Activated naive CD4-positive, alpha-beta T cell treated with anti-CD3 and anti-CD28 coated beads, Interleukin-2, amount 10 ng/mL, durations not matched to agents 7 days and 5 days (primary cell): ENCODE measurements at regions not wholly inside any gene's neighbourhood (a gene's known extent, or its start where the extent isn't known, plus 50 kb on each side); places are given as distances from the start of the nearest gene placed in this dataset.
"Not testable (repeated sequence)": the region's sequence is repeated elsewhere in the genome, so short reads cannot be mapped to it uniquely, and the experiment has no call there.

Source experiments
- CTCF ChIA-PET: fragments of 350-600 bp; sonication (Branson Sonifier 250); formaldehyde crosslinking; loops from one replicate; lab custom pipeline; 2021; ENCODE audit warnings: antibody characterized with exemption; lab: Charles Lee
- DNase-seq: peaks from one replicate; pipeline ENCODE4 v3.0.0-alpha.2; 2020
- H3K27ac Mint-ChIP-seq: one replicate; pipeline ENCODE4 v1.8.0; 2021; ENCODE audit warnings: mild to moderate bottlenecking, moderate library complexity, mixed read lengths
- H3K27me3 Mint-ChIP-seq: one replicate; pipeline ENCODE4 v1.8.0; 2021; ENCODE audit warnings: mild to moderate bottlenecking, mixed read lengths
- H3K36me3 Mint-ChIP-seq: one replicate; pipeline ENCODE4 v1.8.0; 2021; ENCODE audit warnings: mixed read lengths
- H3K4me1 Mint-ChIP-seq: one replicate; pipeline ENCODE4 v1.8.0; 2021; ENCODE audit warnings: mixed read lengths
- H3K4me3 Mint-ChIP-seq: one replicate; pipeline ENCODE4 v1.8.0; 2021; ENCODE audit warnings: mild to moderate bottlenecking, moderate library complexity, mixed read lengths
- H3K9me3 Mint-ChIP-seq: one replicate; pipeline ENCODE4 v1.8.0; 2021; ENCODE audit warnings: mixed read lengths

DNA sequence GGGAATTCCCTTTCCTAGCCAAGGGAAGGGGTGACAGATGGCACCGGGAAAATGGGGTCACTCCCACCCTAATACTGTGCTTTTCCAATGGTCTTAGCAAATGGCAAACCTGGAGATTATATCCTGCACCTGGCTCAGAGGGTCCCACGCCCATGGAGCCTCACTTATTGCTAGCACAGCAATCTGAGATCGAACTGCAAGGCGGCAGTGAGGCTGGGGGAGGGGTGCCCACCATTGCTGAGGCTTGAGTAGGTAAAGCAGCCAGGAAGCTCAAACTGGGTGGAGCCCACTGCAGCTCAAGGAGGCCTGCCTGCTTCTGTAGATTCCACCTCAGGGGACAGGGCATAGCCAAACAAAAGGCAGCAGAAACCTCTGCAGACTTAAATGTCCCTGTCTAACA lies 438.9 kb downstream of the TMEM182 start:
- H3K27me3 Mint-ChIP-seq, H3K4me1 Mint-ChIP-seq, H3K36me3 Mint-ChIP-seq, CTCF ChIA-PET, DNase-seq, H3K4me3 Mint-ChIP-seq, H3K27ac Mint-ChIP-seq: not testable (repeated sequence)
- H3K9me3 Mint-ChIP-seq = peaks cover 15% of the 10 kb centered on the region

DNA sequence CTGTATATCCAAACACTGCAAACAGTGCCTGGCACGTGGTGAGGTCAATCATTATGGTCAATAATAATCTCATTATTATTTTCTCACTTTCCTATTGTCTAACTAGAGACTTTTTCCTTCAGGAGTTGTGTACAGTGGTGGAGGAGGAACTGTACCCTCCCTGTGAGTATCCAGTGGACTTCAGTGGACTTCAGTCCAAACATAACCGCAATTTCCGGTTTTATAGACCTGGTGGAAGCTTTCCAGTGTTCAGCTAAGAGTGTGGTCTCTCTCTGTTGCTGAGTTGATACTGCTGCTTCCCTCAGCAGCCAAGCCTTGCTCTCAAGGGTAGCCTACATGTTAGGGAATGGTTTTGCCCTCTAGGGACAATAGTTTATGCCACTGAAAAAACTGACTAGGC lies 447.1 kb downstream of the TMEM182 start:
- CTCF ChIA-PET = no interaction called here
- DNase-seq = no peak
- no peaks in the 10 kb centered on the region for H3K27me3 Mint-ChIP-seq
- H3K4me3 Mint-ChIP-seq = no peak overlapping the region
- H3K27ac Mint-ChIP-seq = no peak overlapping the region
- no peaks in the 10 kb centered on the region for H3K36me3 Mint-ChIP-seq
- no peaks in the 10 kb centered on the region for H3K4me1 Mint-ChIP-seq
- H3K9me3 Mint-ChIP-seq = peaks cover 2% of the 10 kb centered on the region

DNA sequence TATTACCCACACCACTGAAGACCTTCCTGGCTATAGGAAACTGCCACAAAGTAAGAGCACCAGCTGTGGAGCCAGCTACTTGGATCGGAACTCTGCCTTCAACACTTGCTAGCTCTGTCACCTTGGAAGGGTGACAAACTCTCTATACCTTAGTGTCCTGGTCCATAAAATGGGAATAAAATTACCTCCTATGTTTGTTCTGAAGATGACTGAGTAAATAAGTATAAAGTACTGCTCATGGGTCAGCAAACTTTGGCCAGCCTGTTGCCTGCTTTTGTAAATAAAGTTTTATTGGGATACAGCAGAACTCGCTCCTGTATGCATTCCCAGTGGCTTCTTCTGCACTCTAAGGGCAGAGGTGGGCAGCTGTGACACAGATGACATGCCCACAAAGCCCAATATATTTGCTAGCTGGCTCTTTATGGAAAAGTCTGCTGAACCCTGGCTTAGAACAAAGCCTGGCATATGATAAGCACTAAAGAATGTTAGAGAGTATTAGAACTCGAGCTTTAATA lies 451.3 kb downstream of the TMEM182 start:
- CTCF ChIA-PET = no interaction called here
- H3K4me1 Mint-ChIP-seq = no peaks in the 10 kb centered on the region
- no peaks in the 10 kb centered on the region for H3K9me3 Mint-ChIP-seq
- H3K27me3 Mint-ChIP-seq = no peaks in the 10 kb centered on the region
- H3K27ac Mint-ChIP-seq = no peak overlapping the region
- H3K36me3 Mint-ChIP-seq = no peaks in the 10 kb centered on the region
- no peak for DNase-seq
- H3K4me3 Mint-ChIP-seq = no peak overlapping the region

DNA sequence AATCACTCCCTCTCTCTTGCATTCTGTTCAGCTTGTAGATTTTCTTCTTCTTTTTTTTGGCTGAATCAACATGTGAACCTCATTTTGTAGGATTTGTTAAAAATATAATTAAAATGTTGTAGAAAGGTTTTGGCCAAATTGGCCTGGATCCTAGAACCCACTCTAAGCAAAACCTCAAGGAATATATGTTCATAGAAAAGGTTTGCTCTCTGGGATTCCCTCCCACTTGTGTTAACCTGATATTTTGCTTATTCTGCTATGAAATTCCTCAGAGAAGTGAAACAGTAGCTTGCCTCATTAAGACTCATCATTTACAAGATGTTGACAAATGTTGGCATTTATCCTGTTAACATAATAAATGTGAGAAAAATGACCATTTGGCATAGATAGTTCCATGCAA lies 456.7 kb downstream of the TMEM182 start:
- Mint-ChIP-seq H3K27me3 (no peaks in the 10 kb centered on the region), H3K4me3 (no peak overlapping the region), H3K4me1 (no peaks in the 10 kb centered on the region), H3K27ac (no peak overlapping the region), H3K36me3 (no peaks in the 10 kb centered on the region), H3K9me3 (peaks cover 2% of the 10 kb centered on the region)
- CTCF ChIA-PET = no interaction called here
- no peak for DNase-seq

DNA sequence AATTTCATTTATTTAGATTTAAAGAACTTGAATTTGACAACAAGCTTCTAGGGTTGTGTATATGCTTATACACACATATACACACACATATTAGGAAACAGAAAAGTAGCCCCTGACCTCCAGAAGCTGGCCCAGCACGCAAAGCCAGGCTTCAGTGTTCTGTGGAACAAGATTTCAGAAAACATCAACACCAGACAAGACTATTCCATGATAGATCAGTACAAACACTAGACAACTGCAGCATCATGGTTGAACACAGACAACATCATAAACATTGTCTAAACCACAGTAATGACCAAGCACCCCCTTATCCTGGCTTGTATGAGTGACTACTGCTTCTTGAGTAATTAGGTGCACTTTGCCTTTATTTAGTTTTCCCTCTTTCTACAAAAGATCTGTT lies 457.6 kb downstream of the TMEM182 start:
- no peaks in the 10 kb centered on the region for H3K4me1 Mint-ChIP-seq
- no peak overlapping the region for H3K4me3 Mint-ChIP-seq
- H3K27ac Mint-ChIP-seq = no peak overlapping the region
- DNase-seq = no peak
- no peaks in the 10 kb centered on the region for H3K27me3 Mint-ChIP-seq
- H3K36me3 Mint-ChIP-seq = no peaks in the 10 kb centered on the region
- CTCF ChIA-PET = no interaction called here
- H3K9me3 Mint-ChIP-seq = peaks cover 2% of the 10 kb centered on the region

DNA sequence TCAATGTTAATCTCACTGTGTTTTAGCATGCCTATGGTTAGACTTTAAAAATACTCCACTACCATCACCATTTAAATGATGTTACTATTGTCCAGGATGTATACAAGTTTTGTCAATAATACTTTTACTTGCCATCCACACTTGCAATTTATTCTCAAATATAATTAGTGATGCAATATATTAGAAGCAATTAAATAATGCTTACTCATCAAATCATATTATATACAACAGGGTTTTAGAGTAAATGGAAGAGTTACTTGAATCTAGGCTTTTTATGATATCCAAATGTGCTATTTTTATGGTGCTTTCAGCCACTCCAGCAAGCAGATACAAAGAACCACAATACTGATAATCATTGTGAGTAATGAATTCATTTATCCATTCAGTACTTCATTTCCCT lies 461.1 kb downstream of the TMEM182 start:
- Mint-ChIP-seq H3K27ac (no peak overlapping the region), H3K4me3 (no peak overlapping the region), H3K9me3 (peaks cover 2% of the 10 kb centered on the region), H3K27me3 (no peaks in the 10 kb centered on the region), H3K4me1 (no peaks in the 10 kb centered on the region), H3K36me3 (no peaks in the 10 kb centered on the region)
- CTCF ChIA-PET = no interaction called here
- no peak for DNase-seq

DNA sequence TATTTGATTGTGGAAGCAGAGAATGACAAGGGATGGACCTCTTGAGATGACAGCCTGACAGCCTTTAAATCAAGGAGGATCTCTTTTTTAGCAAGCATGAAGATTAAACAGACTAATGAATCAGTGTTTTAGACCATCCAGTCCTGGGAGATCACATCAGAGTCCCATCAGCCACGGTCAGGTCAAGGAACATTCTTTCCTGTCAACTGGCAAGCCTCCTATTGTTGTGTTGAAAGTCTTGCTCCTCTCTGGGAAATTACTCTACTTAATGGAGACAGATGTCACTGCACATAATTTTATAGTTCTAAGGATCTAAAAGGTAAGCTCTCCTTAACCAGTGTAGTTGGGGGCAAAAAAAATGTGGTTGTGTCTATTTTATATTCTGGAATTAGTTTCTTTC lies 469.0 kb downstream of the TMEM182 start:
- Mint-ChIP-seq H3K4me3 (no peak overlapping the region), H3K27ac (no peak overlapping the region), H3K9me3 (peaks cover 3% of the 10 kb centered on the region), H3K36me3 (no peaks in the 10 kb centered on the region), H3K4me1 (no peaks in the 10 kb centered on the region), H3K27me3 (no peaks in the 10 kb centered on the region)
- CTCF ChIA-PET = no interaction called here
- no peak for DNase-seq

DNA sequence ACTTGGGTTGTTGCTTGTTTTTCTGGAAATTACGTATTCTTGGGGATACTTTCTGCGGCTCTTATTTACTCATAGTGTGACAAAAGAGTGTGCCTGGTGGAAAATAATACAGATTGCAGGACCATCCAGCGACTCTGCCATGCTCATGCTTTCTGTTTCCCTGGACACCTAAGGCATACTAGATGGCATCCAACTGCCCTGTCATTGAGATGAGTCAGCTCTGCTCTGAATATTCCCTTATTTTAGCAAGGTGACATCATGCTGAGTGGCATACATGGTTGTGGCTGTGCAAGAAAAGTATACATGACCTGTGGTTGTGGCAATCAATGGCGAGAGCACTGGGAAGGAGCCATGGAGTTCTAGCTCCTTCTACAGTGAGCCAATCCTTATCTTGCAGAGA lies 471.0 kb downstream of the TMEM182 start:
- no peaks in the 10 kb centered on the region for H3K4me1 Mint-ChIP-seq
- no peaks in the 10 kb centered on the region for H3K27me3 Mint-ChIP-seq
- H3K4me3 Mint-ChIP-seq = no peak overlapping the region
- DNase-seq = no peak
- CTCF ChIA-PET = no interaction called here
- peaks cover 4% of the 10 kb centered on the region for H3K9me3 Mint-ChIP-seq
- H3K36me3 Mint-ChIP-seq = no peaks in the 10 kb centered on the region
- H3K27ac Mint-ChIP-seq = no peak overlapping the region

DNA sequence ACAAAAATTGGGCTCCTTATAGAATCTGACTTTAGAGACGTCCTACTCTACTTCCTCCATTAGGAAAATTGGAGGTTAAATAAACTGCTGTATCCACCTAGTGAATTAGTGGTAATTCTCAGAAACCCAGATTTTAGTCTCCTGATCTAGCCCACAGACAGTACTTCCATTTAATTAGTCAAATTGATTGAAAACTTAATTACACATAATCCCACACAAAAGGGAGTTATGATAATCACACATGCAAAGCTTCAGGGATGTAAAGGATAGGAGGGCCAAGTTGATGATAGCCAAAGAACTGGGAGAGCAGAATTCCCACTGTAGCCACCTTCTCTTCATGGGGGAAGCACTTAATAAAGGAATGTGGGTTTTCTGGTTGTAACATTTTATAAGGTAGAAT lies 471.9 kb downstream of the TMEM182 start:
- H3K4me1 Mint-ChIP-seq = no peaks in the 10 kb centered on the region
- no peak overlapping the region for H3K4me3 Mint-ChIP-seq
- no peaks in the 10 kb centered on the region for H3K36me3 Mint-ChIP-seq
- CTCF ChIA-PET = no interaction called here
- no peak overlapping the region for H3K27ac Mint-ChIP-seq
- no peaks in the 10 kb centered on the region for H3K27me3 Mint-ChIP-seq
- H3K9me3 Mint-ChIP-seq = peaks cover 9% of the 10 kb centered on the region
- DNase-seq = no peak

DNA sequence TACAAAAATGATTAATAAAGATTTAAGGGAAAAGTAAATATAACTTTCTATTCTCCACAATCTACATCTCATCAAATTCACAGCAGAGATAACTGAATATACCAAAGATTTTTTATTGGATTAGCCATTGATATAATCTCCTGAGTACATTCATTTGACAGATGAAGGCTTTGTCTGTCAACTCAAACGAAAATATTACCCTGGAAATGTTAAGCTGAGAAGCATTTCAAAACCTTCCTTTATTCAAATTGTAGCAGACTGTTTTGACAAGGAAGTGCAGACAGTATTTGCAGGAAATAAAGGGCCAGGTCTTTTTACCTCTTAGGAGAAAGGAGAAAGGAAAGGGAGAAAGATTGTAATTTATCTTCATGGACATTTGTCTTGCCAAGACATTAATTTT lies 473.5 kb downstream of the TMEM182 start:
- DNase-seq = no peak
- Mint-ChIP-seq H3K9me3 (peaks cover 9% of the 10 kb centered on the region), H3K27me3 (no peaks in the 10 kb centered on the region), H3K27ac (no peak overlapping the region), H3K4me3 (no peak overlapping the region), H3K4me1 (no peaks in the 10 kb centered on the region), H3K36me3 (no peaks in the 10 kb centered on the region)
- CTCF ChIA-PET = no interaction called here

DNA sequence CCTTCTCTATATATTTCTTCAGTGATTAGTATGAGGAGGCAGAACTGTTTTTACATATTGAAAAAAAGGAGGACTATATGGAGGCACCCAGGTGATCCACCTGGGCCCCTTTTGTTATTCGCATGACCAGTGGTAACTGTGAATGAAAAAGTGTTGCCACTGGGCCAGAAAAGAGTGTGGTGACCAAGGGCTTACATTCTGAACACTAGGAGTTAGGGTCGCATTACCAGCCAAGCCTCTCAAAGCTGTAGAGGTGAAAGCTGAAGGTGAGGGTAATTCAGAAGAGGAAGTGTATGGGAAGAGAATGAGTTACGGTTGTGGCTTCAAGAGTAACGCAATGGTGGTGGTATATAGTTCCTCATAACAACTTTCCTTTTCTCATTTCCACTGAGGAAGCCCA lies 487.6 kb downstream of the TMEM182 start:
- Mint-ChIP-seq H3K27ac (no peak overlapping the region), H3K27me3 (no peaks in the 10 kb centered on the region), H3K9me3 (peaks cover 2% of the 10 kb centered on the region), H3K4me3 (no peak overlapping the region), H3K4me1 (no peaks in the 10 kb centered on the region), H3K36me3 (no peaks in the 10 kb centered on the region)
- CTCF ChIA-PET = interaction anchor here (0.6 to 0.8 kb wide), 2 partner anchors 88 to 199 kb away, joined by 3 read pairs; no protein-coding TSS in a partner anchor
- no peak for DNase-seq

DNA sequence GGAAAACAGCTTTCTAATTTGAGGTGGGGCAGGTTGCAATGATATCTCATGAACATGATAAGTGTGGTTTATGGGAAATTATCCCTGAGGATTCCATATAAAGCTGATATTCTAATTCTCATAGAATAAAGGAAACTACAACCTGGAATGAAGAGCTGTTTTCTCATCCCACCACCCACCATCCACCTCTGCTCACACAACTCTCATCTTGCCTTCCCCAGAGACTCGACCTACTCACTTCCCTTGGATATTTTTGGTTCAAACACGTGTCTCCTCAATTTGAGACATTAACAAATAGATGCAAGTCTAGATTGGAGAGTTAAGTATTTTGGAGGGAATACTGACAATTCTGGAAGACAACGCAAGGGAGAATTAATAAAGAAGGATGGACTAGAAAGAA lies 490.9 kb downstream of the TMEM182 start:
- DNase-seq = no peak
- H3K9me3 Mint-ChIP-seq = peaks cover 3% of the 10 kb centered on the region
- H3K4me1 Mint-ChIP-seq = no peaks in the 10 kb centered on the region
- CTCF ChIA-PET = no interaction called here
- no peak overlapping the region for H3K27ac Mint-ChIP-seq
- no peak overlapping the region for H3K4me3 Mint-ChIP-seq
- H3K27me3 Mint-ChIP-seq = no peaks in the 10 kb centered on the region
- H3K36me3 Mint-ChIP-seq = no peaks in the 10 kb centered on the region

DNA sequence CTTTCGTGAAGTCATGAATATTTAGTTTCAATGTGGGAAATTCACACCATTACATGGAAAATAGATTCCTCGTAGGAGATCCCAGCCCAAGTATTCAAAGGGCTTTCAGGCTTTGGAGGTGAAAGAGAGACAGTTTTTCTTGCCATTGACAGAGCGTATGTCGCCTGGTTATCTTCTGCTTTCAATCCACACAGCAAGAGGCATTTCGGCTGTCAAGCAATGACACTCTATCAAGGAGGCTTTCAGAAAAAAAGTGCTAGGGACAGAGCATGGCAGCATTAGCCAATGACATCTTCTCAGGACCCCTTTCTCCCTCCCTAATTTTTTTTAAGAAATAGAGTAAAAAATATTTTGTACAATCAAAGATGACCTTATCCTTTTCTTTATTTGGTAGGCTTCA lies 492.8 kb downstream of the TMEM182 start:
- no peak overlapping the region for H3K4me3 Mint-ChIP-seq
- CTCF ChIA-PET = no interaction called here
- no peaks in the 10 kb centered on the region for H3K36me3 Mint-ChIP-seq

DNA sequence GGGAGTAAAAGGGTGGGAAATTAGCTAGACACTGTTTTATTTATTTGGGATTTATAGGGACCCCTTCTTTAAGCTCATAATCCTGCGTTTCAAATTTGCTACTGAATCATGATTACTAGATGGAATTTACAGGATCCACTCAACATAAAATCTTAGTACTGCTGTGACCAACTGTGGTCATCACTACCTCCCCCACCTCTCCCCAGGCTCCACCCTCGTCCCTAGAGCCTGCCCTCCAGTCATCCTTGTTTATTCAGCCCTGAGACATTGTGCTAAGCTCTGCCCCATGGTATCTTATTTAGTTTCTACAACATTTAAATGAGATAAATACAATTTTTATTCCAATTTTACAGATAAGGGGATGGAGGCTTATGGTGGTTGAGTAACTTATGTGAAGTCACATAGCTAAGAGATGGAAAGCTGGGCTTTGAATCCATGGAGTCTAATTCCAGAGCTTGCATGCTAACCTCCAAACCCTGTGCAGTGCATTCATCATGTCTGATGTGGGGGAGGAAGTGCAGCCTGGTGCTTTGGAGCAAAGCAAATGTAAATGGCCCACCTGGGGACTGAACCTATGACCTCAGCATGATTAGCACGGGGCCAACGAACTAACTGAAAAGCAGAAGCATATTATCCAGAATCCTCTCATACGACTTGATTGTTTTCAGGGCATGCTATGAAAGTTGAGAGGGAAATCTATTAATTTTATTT lies 502.4 kb downstream of the TMEM182 start:
- CTCF ChIA-PET = no interaction called here
- no peak overlapping the region for H3K4me3 Mint-ChIP-seq
- no peaks in the 10 kb centered on the region for H3K4me1 Mint-ChIP-seq
- H3K27me3 Mint-ChIP-seq = no peaks in the 10 kb centered on the region
- no peaks in the 10 kb centered on the region for H3K36me3 Mint-ChIP-seq
- no peak for DNase-seq
- H3K27ac Mint-ChIP-seq = no peak overlapping the region
- H3K9me3 Mint-ChIP-seq = peaks cover 16% of the 10 kb centered on the region

More for the DNA sequence above, 492.8 kb downstream of the TMEM182 start:
- H3K9me3 Mint-ChIP-seq = peaks cover 3% of the 10 kb centered on the region
- no peaks in the 10 kb centered on the region for H3K27me3 Mint-ChIP-seq
- no peaks in the 10 kb centered on the region for H3K4me1 Mint-ChIP-seq
- H3K27ac Mint-ChIP-seq = no peak overlapping the region
- DNase-seq = no peak

DNA sequence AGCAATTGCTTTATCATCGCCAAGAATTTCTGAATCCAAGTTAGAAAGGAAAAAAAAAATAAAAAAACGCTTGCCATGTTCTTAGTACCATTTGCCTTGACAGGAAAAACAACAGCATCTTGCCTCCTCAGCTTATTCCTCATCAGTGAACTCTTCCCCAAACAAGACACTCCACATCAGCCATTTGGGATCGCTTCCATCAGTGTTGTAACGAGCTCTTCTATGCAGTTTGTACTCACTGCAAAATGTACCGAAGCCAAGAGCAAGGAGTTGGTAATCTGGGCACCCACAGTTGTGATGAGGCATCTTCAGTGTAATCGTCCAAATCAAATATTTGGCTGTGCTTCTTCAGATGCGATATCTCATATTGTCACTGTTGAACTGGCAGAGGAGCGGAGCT lies 503.7 kb downstream of the TMEM182 start:
- H3K4me3 Mint-ChIP-seq = no peak overlapping the region

More for the DNA sequence above, 503.7 kb downstream of the TMEM182 start:
- Mint-ChIP-seq H3K27me3 (no peaks in the 10 kb centered on the region), H3K4me1 (no peaks in the 10 kb centered on the region), H3K36me3 (no peaks in the 10 kb centered on the region), H3K9me3 (peaks cover 16% of the 10 kb centered on the region), H3K27ac (no peak overlapping the region)
- no peak for DNase-seq
- CTCF ChIA-PET = no interaction called here
